Liver (tissue), 8 donors: ENCODE measurements at regions not wholly inside any gene's neighbourhood (a gene's known extent, or its start where the extent isn't known, plus 50 kb on each side); places are given as distances from the start of the nearest gene placed in this dataset.

Source experiments
- DNase-seq: peaks from one replicate; pipeline ENCODE4 v3.0.0-alpha.2; 2017; ENCODE audit warnings: low spot score
- H3K27ac ChIP-seq, 2 donors: one replicate each; pipeline ENCODE4 v1.7.0; 2013; ENCODE audit warnings: inconsistent platforms in 2 of 2, low read length in 2 of 2, control low read depth in 1 of 2, low read depth in 1 of 2, mild to moderate bottlenecking in 1 of 2
- H3K27me3 ChIP-seq, 4 donors: one replicate each; pipeline versions ENCODE4 v1.6.1 to v1.7.0; 2013; ENCODE audit warnings: low read length in 3 of 4, inconsistent platforms in 1 of 4, mild to moderate bottlenecking in 1 of 4, moderate library complexity in 1 of 4; ENCODE audit not compliant: control insufficient read depth in 4 of 4, insufficient read depth in 4 of 4
- H3K36me3 ChIP-seq, 4 donors: one replicate each; pipeline versions ENCODE4 v1.6.1 to v1.7.0; 2013; ENCODE audit warnings: low read length in 3 of 4, mild to moderate bottlenecking in 3 of 4, low read depth in 1 of 4, moderate library complexity in 1 of 4; ENCODE audit not compliant: control insufficient read depth in 4 of 4, insufficient read depth in 3 of 4
- H3K4me1 ChIP-seq, 4 donors: one replicate each; pipeline versions ENCODE4 v1.6.1 to v1.7.0; 2013; ENCODE audit warnings: low read length in 3 of 4, mild to moderate bottlenecking in 3 of 4, moderate library complexity in 1 of 4; ENCODE audit not compliant: control insufficient read depth in 4 of 4, insufficient read depth in 4 of 4
- H3K4me3 ChIP-seq, 3 donors: one replicate each; pipeline versions ENCODE4 v1.6.1 to v1.7.0; 2013; ENCODE audit warnings: low read length in 3 of 3, control low read depth in 1 of 3, low read depth in 1 of 3, mild to moderate bottlenecking in 1 of 3
- H3K9ac ChIP-seq, 2 donors: one replicate each; pipeline ENCODE4 v1.7.0; 2013; ENCODE audit warnings: low read length in 2 of 2, mild to moderate bottlenecking in 2 of 2, moderate library complexity in 2 of 2, control low read depth in 1 of 2, low read depth in 1 of 2
- H3K9me3 ChIP-seq, 4 donors: one replicate each; pipeline versions ENCODE4 v1.6.1 to v1.7.0; 2013; ENCODE audit warnings: low read length in 3 of 4; ENCODE audit not compliant: control insufficient read depth in 4 of 4
- ATF3 ChIP-seq: IDR thresholded peaks from 2 replicates; pipeline ENCODE4 v1.6.1; 2016; ENCODE audit warnings: antibody characterized with exemption
- CTCF ChIP-seq: fragments of 150-350 bp; IDR thresholded peaks from 2 replicates; pipeline ENCODE4 v1.5.1; 2017; ENCODE audit warnings: improper control_type of control experiment, low read depth, low read length; ENCODE audit not compliant: missing input control
- EGR1 ChIP-seq, 2 donors: IDR thresholded peaks; 2 replicates each; pipeline ENCODE4 v1.6.1; 2016 to 2018; ENCODE audit warnings: antibody characterized with exemption in 2 of 2, low read depth in 2 of 2
- FOXA1 ChIP-seq: IDR thresholded peaks from 2 replicates; pipeline ENCODE4 v1.6.1; 2016; ENCODE audit warnings: antibody characterized with exemption
- FOXA2 ChIP-seq: IDR thresholded peaks from 2 replicates; pipeline ENCODE4 v1.6.1; 2016; ENCODE audit warnings: antibody characterized with exemption
- GABPA ChIP-seq, 2 donors: IDR thresholded peaks in 1 of 2; conservative IDR thresholded peaks in 1 of 2; 2 replicates each; pipeline ENCODE4 v1.6.1; 2016; ENCODE audit warnings: antibody characterized with exemption in 2 of 2, mild to moderate bottlenecking in 1 of 2, moderate library complexity in 1 of 2
- HNF4A ChIP-seq, 2 donors: conservative IDR thresholded peaks; 2 replicates each; pipeline ENCODE4 v1.6.1; 2016; ENCODE audit warnings: antibody characterized with exemption in 2 of 2, mild to moderate bottlenecking in 2 of 2
- HNF4G ChIP-seq: IDR thresholded peaks from 2 replicates; pipeline ENCODE4 v1.6.1; 2016; ENCODE audit warnings: antibody characterized with exemption
- JUND ChIP-seq, 2 donors: IDR thresholded peaks; 2 replicates each; pipeline ENCODE4 v1.6.1; 2016; ENCODE audit warnings: antibody characterized with exemption in 2 of 2
- MAX ChIP-seq: IDR thresholded peaks from 2 replicates; pipeline ENCODE4 v1.6.1; 2016; ENCODE audit warnings: antibody characterized with exemption
- NR2F2 ChIP-seq: IDR thresholded peaks from 2 replicates; pipeline ENCODE4 v1.6.1; 2016; ENCODE audit warnings: antibody characterized with exemption
- RAD21 ChIP-seq, 2 donors: IDR thresholded peaks; 2 replicates each; pipeline ENCODE4 v1.6.1; 2016; ENCODE audit warnings: antibody characterized with exemption in 2 of 2, mild to moderate bottlenecking in 2 of 2
- REST ChIP-seq: IDR thresholded peaks from 2 replicates; pipeline ENCODE4 v1.6.1; 2016; ENCODE audit warnings: antibody characterized with exemption, mild to moderate bottlenecking
- RXRA ChIP-seq, 2 donors: IDR thresholded peaks; 2 replicates each; pipeline ENCODE4 v1.6.1; 2017 to 2018; ENCODE audit warnings: antibody characterized with exemption in 2 of 2, mild to moderate bottlenecking in 1 of 2
- SP1 ChIP-seq: IDR thresholded peaks from 2 replicates; pipeline ENCODE4 v1.6.1; 2018; ENCODE audit warnings: antibody characterized with exemption, mild to moderate bottlenecking
- TAF1 ChIP-seq: conservative IDR thresholded peaks from 2 replicates; pipeline ENCODE4 v1.6.1; 2016; ENCODE audit warnings: antibody characterized with exemption, mild to moderate bottlenecking
- YY1 ChIP-seq: IDR thresholded peaks from 2 replicates; pipeline ENCODE4 v1.6.1; 2016; ENCODE audit warnings: antibody characterized with exemption, mild to moderate bottlenecking
- ZBTB33 ChIP-seq: IDR thresholded peaks from 2 replicates; pipeline ENCODE4 v1.6.1; 2016; ENCODE audit warnings: antibody characterized with exemption
- WGBS: extraction: QIAGEN DNeasy Blood & Tissue Kit; methylation state at CpG from one replicate; pipeline ENCODE4 v1.1.7; 2013; 5-methylcytosine and 5-hydroxymethylcytosine counted together
- donor health status: healthy.
- donor health status: healthy.
- donor health status: healthy.
- donor health status: healthy.
- donor health status: healthy.

DNA sequence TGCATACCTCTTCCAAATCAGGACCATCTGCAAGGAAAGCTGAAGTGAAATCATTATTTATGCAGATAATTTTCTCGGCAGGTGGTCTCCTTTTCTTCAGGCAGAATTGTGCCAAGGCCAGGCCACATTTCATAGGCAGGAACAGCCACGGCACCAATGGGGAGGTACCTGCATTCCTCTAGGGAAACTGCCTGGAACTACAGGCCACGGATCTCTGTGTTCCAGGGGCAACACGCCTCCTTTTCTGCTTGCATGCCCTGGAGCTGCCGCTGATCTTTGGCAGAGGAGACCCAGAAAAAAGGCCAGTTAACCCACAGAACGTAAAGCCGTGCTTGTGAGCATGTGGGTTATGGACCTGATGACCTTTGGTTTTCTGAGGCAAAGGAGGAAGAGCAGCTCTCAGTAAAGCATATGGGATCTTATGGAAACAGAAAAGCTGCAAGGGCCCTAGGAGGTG is 111.2 kb upstream of the KIAA1217 start:
- no peaks in the 10 kb centered on the region for H3K4me1 ChIP-seq
- 64% methylated on average over 7 of the region's 7 CpGs for WGBS

GRCh38 chr10:24104895-24105294 is 104.0 kb upstream of the KIAA1217 start:
- no peaks in the 10 kb centered on the region for H3K9me3 ChIP-seq
- H3K4me3 ChIP-seq = no peak overlapping the region
- no peaks in the 10 kb centered on the region for H3K4me1 ChIP-seq
- no peak overlapping the region for H3K27ac ChIP-seq
- DNase-seq = no peak
- H3K9ac ChIP-seq = no peak overlapping the region
- H3K27me3 ChIP-seq = no peaks in the 10 kb centered on the region
- TF ChIP-seq ATF3 (no peak), YY1 (no peak), MAX (no peak), GABPA (IDR thresholded peaks at IDR 0.05 in 1 of 2, conservative IDR thresholded peaks at IDR 0.05 in 1 of 2) (no peak), JUND (IDR thresholded peaks at IDR 0.05) (no peak), HNF4A (conservative IDR thresholded peaks at IDR 0.05) (no peak), SP1 (no peak), EGR1 (IDR thresholded peaks at IDR 0.05; ENCODE audit: low read depth in 2 of 2) (no peak), ZBTB33 (no peak), NR2F2 (no peak), RXRA (IDR thresholded peaks at IDR 0.05) (no peak), FOXA1 (no peak), TAF1 (no peak), REST (no peak), CTCF (no peak), FOXA2 (no peak), RAD21 (IDR thresholded peaks at IDR 0.05) (no peak), HNF4G (no peak)
- no peaks in the 10 kb centered on the region for H3K36me3 ChIP-seq
- 63% methylated on average over 1 of the region's 1 CpG for WGBS

More for the DNA sequence above, 111.2 kb upstream of the KIAA1217 start:
- Histone ChIP-seq H3K36me3 (no peaks in the 10 kb centered on the region), H3K9ac (no peak overlapping the region), H3K27ac (no peak overlapping the region), H3K27me3 (no peaks in the 10 kb centered on the region), H3K9me3 (no peaks in the 10 kb centered on the region), H3K4me3 (no peak overlapping the region)
- DNase-seq = no peak
- no peak for TF ChIP-seq RAD21 (IDR thresholded peaks at IDR 0.05)
